ENCODE measurements at regions not wholly inside any gene's neighbourhood (a gene's known extent, or its start where the extent isn't known, plus 50 kb on each side); places are given as distances from the start of the nearest gene placed in this dataset.

GRCh38 chr2:129755786-129756185, 223.7 kb upstream of the RAB6C start:
- DNase-seq, result no peak

GRCh38 chr2:129756276-129756675, 223.2 kb upstream of the RAB6C start:
- no peak for DNase-seq

GRCh38 chr2:129757366-129757914, 222.0 kb upstream of the RAB6C start:
- no peak for DNase-seq

- no peak for DNase-seq
Measured at GRCh38 chr2:129757915-129758783, 221.3 kb upstream of the RAB6C start.

GRCh38 chr2:129758784-129759471, 220.5 kb upstream of the RAB6C start:
- no peak for DNase-seq

GRCh38 chr2:129759472-129760010, 219.9 kb upstream of the RAB6C start:
- DNase-seq, result no peak

GRCh38 chr2:129760669-129761068, 218.8 kb upstream of the RAB6C start:
- DNase-seq, result no peak

- no peak for DNase-seq
Measured at GRCh38 chr2:129761569-129762021, 217.9 kb upstream of the RAB6C start.

GRCh38 chr2:129762386-129763189, 216.9 kb upstream of the RAB6C start:
- no peak for DNase-seq

GRCh38 chr2:129763190-129763846, 216.1 kb upstream of the RAB6C start:
- no peak for DNase-seq

- DNase-seq, result no peak
Measured at GRCh38 chr2:129763966-129764365, 215.5 kb upstream of the RAB6C start.

GRCh38 chr2:129764376-129765325, 214.8 kb upstream of the RAB6C start:
- no peak for DNase-seq

GRCh38 chr2:129765326-129765677, 214.2 kb upstream of the RAB6C start:
- no peak for DNase-seq

GRCh38 chr2:129765678-129766351, 213.7 kb upstream of the RAB6C start:
- DNase-seq, result no peak

GRCh38 chr2:129766374-129766993, 213.0 kb upstream of the RAB6C start:
- no peak for DNase-seq

- no peak for DNase-seq
Measured at GRCh38 chr2:129767346-129768035, 212.0 kb upstream of the RAB6C start.

GRCh38 chr2:129768036-129768386, 211.5 kb upstream of the RAB6C start:
- DNase-seq, result no peak

GRCh38 chr2:129768485-129769184, 210.8 kb upstream of the RAB6C start:
- no peak for DNase-seq

Measured in activated CD4-positive, CD25-positive, alpha-beta regulatory T cell treated with anti-CD3 and anti-CD28 coated beads, Interleukin-2, amount 50 U/mL, for 72 hours (primary cell).